CD4-positive, alpha-beta T cell treated with Interleukin-12 subunit alpha and Interleukin-12 subunit beta, for 1 hour (primary cell): ENCODE measurements at regions not wholly inside any gene's neighbourhood (a gene's known extent, or its start where the extent isn't known, plus 50 kb on each side); places are given as distances from the start of the nearest gene placed in this dataset.
"Not testable (repeated sequence)": the region's sequence is repeated elsewhere in the genome, so short reads cannot be mapped to it uniquely, and the experiment has no call there.

Experiments used
- DNase-seq: peaks from one replicate; pipeline ENCODE4 v3.0.0-alpha.2; 2020

- not testable (repeated sequence) for DNase-seq
Measured at GRCh38 chr2:89160306-89160705, 468.8 kb downstream of the RPIA start.

GRCh38 chr2:89161626-89162025 lies 470.2 kb downstream of the RPIA start:
- not testable (repeated sequence) for DNase-seq

GRCh38 chr2:89170506-89171173 lies 479.2 kb downstream of the RPIA start:
- not testable (repeated sequence) for DNase-seq

GRCh38 chr2:89171174-89171519 lies 479.7 kb downstream of the RPIA start:
- not testable (repeated sequence) for DNase-seq

- not testable (repeated sequence) for DNase-seq
Measured at GRCh38 chr2:89177004-89177403, 485.5 kb downstream of the RPIA start.

GRCh38 chr2:89182221-89182620 lies 490.7 kb downstream of the RPIA start:
- DNase-seq = not testable (repeated sequence)

- not testable (repeated sequence) for DNase-seq
Measured at GRCh38 chr2:89184746-89185145, 493.3 kb downstream of the RPIA start.

GRCh38 chr2:89195636-89196251 lies 504.3 kb downstream of the RPIA start:
- DNase-seq = not testable (repeated sequence)

GRCh38 chr2:89196719-89197118 lies 505.2 kb downstream of the RPIA start:
- not testable (repeated sequence) for DNase-seq

- DNase-seq = not testable (repeated sequence)
Measured at GRCh38 chr2:89198026-89198425, 506.6 kb downstream of the RPIA start.

- not testable (repeated sequence) for DNase-seq
Measured at GRCh38 chr2:89199453-89200246, 508.2 kb downstream of the RPIA start.

- DNase-seq = not testable (repeated sequence)
Measured at GRCh38 chr2:89200247-89200527, 508.7 kb downstream of the RPIA start.

- DNase-seq = not testable (repeated sequence)
Measured at GRCh38 chr2:89202518-89202917, 511.0 kb downstream of the RPIA start.

- DNase-seq = peak; percentile 1
Measured at GRCh38 chr2:89205153-89205552, 513.7 kb downstream of the RPIA start.

- not testable (repeated sequence) for DNase-seq
Measured at GRCh38 chr2:89208144-89208932, 516.9 kb downstream of the RPIA start.

- not testable (repeated sequence) for DNase-seq
Measured at GRCh38 chr2:89213151-89213550, 521.7 kb downstream of the RPIA start.

GRCh38 chr2:89213811-89214210 lies 522.3 kb downstream of the RPIA start:
- not testable (repeated sequence) for DNase-seq

GRCh38 chr2:89221474-89221873 lies 530.0 kb downstream of the RPIA start:
- DNase-seq = not testable (repeated sequence)

- not testable (repeated sequence) for DNase-seq
Measured at GRCh38 chr2:89222063-89222732, 530.7 kb downstream of the RPIA start.

- DNase-seq = not testable (repeated sequence)
Measured at GRCh38 chr2:89224803-89225202, 533.3 kb downstream of the RPIA start.

- not testable (repeated sequence) for DNase-seq
Measured at GRCh38 chr2:89229979-89230378, 538.5 kb downstream of the RPIA start.

GRCh38 chr2:89231241-89231640 lies 539.8 kb downstream of the RPIA start:
- DNase-seq = not testable (repeated sequence)
